ENCODE measurements at regions not wholly inside any gene's neighbourhood (a gene's known extent, or its start where the extent isn't known, plus 50 kb on each side); places are given as distances from the start of the nearest gene placed in this dataset.

GRCh38 chr15:92772626-92773244, 117.2 kb upstream of the FAM174B start:
- Histone ChIP-seq H2AK5ac (ENCODE audit: low read depth, low read length) (no peak overlapping the region), H3K4me2 (ENCODE audit: low read depth, low read length) (no peak overlapping the region), H3K9me3 (ENCODE audit: control insufficient read depth, insufficient read depth, low read length) (no peaks in the 10 kb centered on the region), H2BK5ac (ENCODE audit: low read depth, low read length, poor library complexity, severe bottlenecking) (no peak overlapping the region), H3K9ac (ENCODE audit: low read depth, low read length) (no peak overlapping the region), H2BK15ac (ENCODE audit: low read depth, low read length) (no peak overlapping the region), H3K9me1 (ENCODE audit: insufficient read depth, low read length) (no peaks in the 10 kb centered on the region), H2AK9ac (replicated peaks; ENCODE audit: low read depth, low read length, poor library complexity) (no peak overlapping the region), H4K5ac (ENCODE audit: low read depth, low read length) (no peak overlapping the region), H4K91ac (ENCODE audit: insufficient read depth, low read depth, low read length) (no peak overlapping the region), H3K4me3 (ENCODE audit: insufficient read depth, low read depth, low read length) (no peak overlapping the region), H3K36me3 (ENCODE audit: control insufficient read depth, insufficient read depth, low read length) (no peaks in the 10 kb centered on the region), H3K27ac (ENCODE audit: insufficient read depth, low read length) (no peak overlapping the region), H3K79me1 (ENCODE audit: low read depth in 1 of 2, low read length in 2 of 2) (no peaks in the 10 kb centered on the region), H3K14ac (replicated peaks; ENCODE audit: low read depth, low read length) (no peak overlapping the region), H2AFZ (replicated peaks; ENCODE audit: low read length, poor library complexity) (no peak overlapping the region), H3K4me1 (ENCODE audit: control insufficient read depth, insufficient read depth, low read length) (no peaks in the 10 kb centered on the region), H2BK20ac (ENCODE audit: low read depth, low read length) (no peak overlapping the region), H4K8ac (ENCODE audit: low read depth in 2 of 2, low read length in 2 of 2) (no peak overlapping the region), H3K4ac (ENCODE audit: low read depth, low read length) (no peak overlapping the region), H3K23ac (ENCODE audit: low read depth, low read length) (no peak overlapping the region), H2BK120ac (ENCODE audit: low read depth, low read length) (no peak overlapping the region), H3K18ac (ENCODE audit: low read depth, low read length) (no peak overlapping the region), H4K20me1 (ENCODE audit: insufficient read depth, low read length) (no peaks in the 10 kb centered on the region), H3K27me3 (ENCODE audit: control insufficient read depth, insufficient read depth, low read length) (no peaks in the 10 kb centered on the region), H3K56ac (ENCODE audit: extremely low read depth, insufficient read depth, low read length) (no peak overlapping the region)
- dilution Hi-C loops (cut with HindIII; ENCODE audit: low sequenced_read_pairs, unreplicated experiment): no loop called here
- 73% methylated on average over 8 of the region's 24 CpGs; no CpG with 5 or more reads in 1 of the 2 experiments for whole genome bisulfite sequencing, 2 experiments (ENCODE audit: extremely low coverage in 2 of 2, insufficient read length in 1 of 2)
- DNase-seq (no peak), ATAC-seq (ENCODE audit: low read depth) (no peak)
- in situ Hi-C loops (cut with MboI; ENCODE audit: low sequenced_read_pairs): no loop called here
- intact Hi-C loops (cut with micrococcal nuclease): no loop called here
- no TSS peak for BruUV-seq (replicated peaks)
- ChIA-PET POLR2A (ENCODE audit: unreplicated experiment) (no interaction called here), CTCF (interaction anchor here (1.0 kb wide), 1 partner anchor 16 kb away, joined by 3 read pairs; no protein-coding TSS in a partner anchor)
- TF ChIP-seq USF2 (IDR thresholded peaks at IDR 0.05; ENCODE audit: low read depth, low read length): no peak
- no peak for TF ChIP-seq RCOR1 (IDR thresholded peaks at IDR 0.05; ENCODE audit: insufficient replicate concordance, low read length)
- no peak for TF ChIP-seq ELK1 (IDR thresholded peaks at IDR 0.05; ENCODE audit: borderline replicate concordance, low read depth, low read length)
- TF ChIP-seq BHLHE40 (IDR thresholded peaks at IDR 0.05; ENCODE audit: low read depth, low read length): no peak
- TF ChIP-seq FOS (IDR thresholded peaks at IDR 0.05; ENCODE audit: low read depth, low read length): no peak
- TF ChIP-seq SMC3 (IDR thresholded peaks at IDR 0.05; ENCODE audit: low read depth, low read length): no peak
- no peak for TF ChIP-seq CTCF (conservative IDR thresholded peaks at IDR 0.05; ENCODE audit: low read depth, low read length)
- TF ChIP-seq RAD21 (IDR thresholded peaks at IDR 0.05; ENCODE audit: low read length): no peak
- no peak for TF ChIP-seq NFE2L2 (IDR thresholded peaks at IDR 0.05; ENCODE audit: low read depth, low read length)
- no peak for TF ChIP-seq MXI1 (IDR thresholded peaks at IDR 0.05; ENCODE audit: borderline replicate concordance, low read depth, low read length)
- no peak for TF ChIP-seq CHD1 (IDR thresholded peaks at IDR 0.05; ENCODE audit: low read depth, low read length)
- TF ChIP-seq POLR2A (IDR thresholded peaks at IDR 0.05; ENCODE audit: low read depth, low read length): no peak
- TF ChIP-seq CEBPB (IDR thresholded peaks at IDR 0.05; ENCODE audit: low read depth, low read length): no peak
- TF ChIP-seq MAFK (IDR thresholded peaks at IDR 0.05; ENCODE audit: low read depth, low read length): no peak
